ENCODE measurements at regions not wholly inside any gene's neighbourhood (a gene's known extent, or its start where the extent isn't known, plus 50 kb on each side); places are given as distances from the start of the nearest gene placed in this dataset.

- ChIA-PET POLR2A (no interaction called here), CTCF (no interaction called here)
- no peak for ATAC-seq
- H3K27me3 Mint-ChIP-seq (ENCODE audit: low read depth): no peaks in the 10 kb centered on the region
- H3K36me3 Mint-ChIP-seq: no peaks in the 10 kb centered on the region
- DNase-seq (ENCODE audit: low spot score): no peak
- H3K4me3 Mint-ChIP-seq: no peak overlapping the region
- no peak for TF ChIP-seq ZNF425 (CRISPR knock-in tag; conservative IDR thresholded peaks at IDR 0.05)
- no peak for TF ChIP-seq ZNF396 (CRISPR knock-in tag; IDR thresholded peaks at IDR 0.05; ENCODE audit: borderline replicate concordance)
- TF ChIP-seq ZNF317 (CRISPR knock-in tag; IDR thresholded peaks at IDR 0.05; ENCODE audit: borderline replicate concordance, low read depth): no peak
- TF ChIP-seq ZNF423 (CRISPR knock-in tag; IDR thresholded peaks at IDR 0.05): no peak
- TF ChIP-seq AR (CRISPR knock-in tag; IDR thresholded peaks at IDR 0.05): no peak
- no peak for TF ChIP-seq GRHL2 (CRISPR knock-in tag; IDR thresholded peaks at IDR 0.05; ENCODE audit: insufficient replicate concordance, severe bottlenecking)
- no peak for TF ChIP-seq MYBL2 (CRISPR knock-in tag; IDR thresholded peaks at IDR 0.05)
- no peak for TF ChIP-seq SMAD4 (CRISPR knock-in tag; IDR thresholded peaks at IDR 0.05)
- TF ChIP-seq, protein P1, sequence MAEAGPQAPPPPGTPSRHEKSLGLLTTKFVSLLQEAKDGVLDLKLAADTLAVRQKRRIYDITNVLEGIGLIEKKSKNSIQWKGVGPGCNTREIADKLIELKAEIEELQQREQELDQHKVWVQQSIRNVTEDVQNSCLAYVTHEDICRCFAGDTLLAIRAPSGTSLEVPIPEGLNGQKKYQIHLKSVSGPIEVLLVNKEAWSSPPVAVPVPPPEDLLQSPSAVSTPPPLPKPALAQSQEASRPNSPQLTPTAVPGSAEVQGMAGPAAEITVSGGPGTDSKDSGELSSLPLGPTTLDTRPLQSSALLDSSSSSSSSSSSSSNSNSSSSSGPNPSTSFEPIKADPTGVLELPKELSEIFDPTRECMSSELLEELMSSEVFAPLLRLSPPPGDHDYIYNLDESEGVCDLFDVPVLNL (CRISPR knock-in tag; IDR thresholded peaks at IDR 0.05; ENCODE audit: borderline replicate concordance, low read depth): no peak
- no peak for TF ChIP-seq EMX1 (CRISPR knock-in tag; IDR thresholded peaks at IDR 0.05)
- no peak for TF ChIP-seq JUN (CRISPR knock-in tag; IDR thresholded peaks at IDR 0.05)
- TF ChIP-seq, protein P2, sequence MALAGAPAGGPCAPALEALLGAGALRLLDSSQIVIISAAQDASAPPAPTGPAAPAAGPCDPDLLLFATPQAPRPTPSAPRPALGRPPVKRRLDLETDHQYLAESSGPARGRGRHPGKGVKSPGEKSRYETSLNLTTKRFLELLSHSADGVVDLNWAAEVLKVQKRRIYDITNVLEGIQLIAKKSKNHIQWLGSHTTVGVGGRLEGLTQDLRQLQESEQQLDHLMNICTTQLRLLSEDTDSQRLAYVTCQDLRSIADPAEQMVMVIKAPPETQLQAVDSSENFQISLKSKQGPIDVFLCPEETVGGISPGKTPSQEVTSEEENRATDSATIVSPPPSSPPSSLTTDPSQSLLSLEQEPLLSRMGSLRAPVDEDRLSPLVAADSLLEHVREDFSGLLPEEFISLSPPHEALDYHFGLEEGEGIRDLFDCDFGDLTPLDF (CRISPR knock-in tag; IDR thresholded peaks at IDR 0.05): no peak
- TF ChIP-seq, protein P3, sequence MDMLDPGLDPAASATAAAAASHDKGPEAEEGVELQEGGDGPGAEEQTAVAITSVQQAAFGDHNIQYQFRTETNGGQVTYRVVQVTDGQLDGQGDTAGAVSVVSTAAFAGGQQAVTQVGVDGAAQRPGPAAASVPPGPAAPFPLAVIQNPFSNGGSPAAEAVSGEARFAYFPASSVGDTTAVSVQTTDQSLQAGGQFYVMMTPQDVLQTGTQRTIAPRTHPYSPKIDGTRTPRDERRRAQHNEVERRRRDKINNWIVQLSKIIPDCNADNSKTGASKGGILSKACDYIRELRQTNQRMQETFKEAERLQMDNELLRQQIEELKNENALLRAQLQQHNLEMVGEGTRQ (CRISPR knock-in tag; IDR thresholded peaks at IDR 0.05): no peak
- TF ChIP-seq, protein P4, sequence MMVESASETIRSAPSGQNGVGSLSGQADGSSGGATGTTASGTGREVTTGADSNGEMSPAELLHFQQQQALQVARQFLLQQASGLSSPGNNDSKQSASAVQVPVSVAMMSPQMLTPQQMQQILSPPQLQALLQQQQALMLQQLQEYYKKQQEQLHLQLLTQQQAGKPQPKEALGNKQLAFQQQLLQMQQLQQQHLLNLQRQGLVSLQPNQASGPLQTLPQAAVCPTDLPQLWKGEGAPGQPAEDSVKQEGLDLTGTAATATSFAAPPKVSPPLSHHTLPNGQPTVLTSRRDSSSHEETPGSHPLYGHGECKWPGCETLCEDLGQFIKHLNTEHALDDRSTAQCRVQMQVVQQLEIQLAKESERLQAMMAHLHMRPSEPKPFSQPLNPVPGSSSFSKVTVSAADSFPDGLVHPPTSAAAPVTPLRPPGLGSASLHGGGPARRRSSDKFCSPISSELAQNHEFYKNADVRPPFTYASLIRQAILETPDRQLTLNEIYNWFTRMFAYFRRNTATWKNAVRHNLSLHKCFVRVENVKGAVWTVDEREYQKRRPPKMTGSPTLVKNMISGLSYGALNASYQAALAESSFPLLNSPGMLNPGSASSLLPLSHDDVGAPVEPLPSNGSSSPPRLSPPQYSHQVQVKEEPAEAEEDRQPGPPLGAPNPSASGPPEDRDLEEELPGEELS (CRISPR knock-in tag; IDR thresholded peaks at IDR 0.05): no peak
- no peak for TF ChIP-seq FOXJ3 (CRISPR knock-in tag; IDR thresholded peaks at IDR 0.05; ENCODE audit: borderline replicate concordance)
- TF ChIP-seq TEAD1 (CRISPR knock-in tag; IDR thresholded peaks at IDR 0.05): no peak
- no peak for TF ChIP-seq NFATC4 (CRISPR knock-in tag; IDR thresholded peaks at IDR 0.05)
- no peak for TF ChIP-seq ZNF121 (CRISPR knock-in tag; IDR thresholded peaks at IDR 0.05)
- no peaks in the 10 kb centered on the region for H3K4me1 Mint-ChIP-seq
- no peak overlapping the region for H3K27ac Mint-ChIP-seq
- H3K9me3 Mint-ChIP-seq: peaks cover 14% of the 10 kb centered on the region
Observed at GRCh38 chr11:122235615-122236014, 119.6 kb upstream of the BLID start.

Measured in WTC11 (cell line).